ENCODE measurements at regions not wholly inside any gene's neighbourhood (a gene's known extent, or its start where the extent isn't known, plus 50 kb on each side); places are given as distances from the start of the nearest gene placed in this dataset.

DNA sequence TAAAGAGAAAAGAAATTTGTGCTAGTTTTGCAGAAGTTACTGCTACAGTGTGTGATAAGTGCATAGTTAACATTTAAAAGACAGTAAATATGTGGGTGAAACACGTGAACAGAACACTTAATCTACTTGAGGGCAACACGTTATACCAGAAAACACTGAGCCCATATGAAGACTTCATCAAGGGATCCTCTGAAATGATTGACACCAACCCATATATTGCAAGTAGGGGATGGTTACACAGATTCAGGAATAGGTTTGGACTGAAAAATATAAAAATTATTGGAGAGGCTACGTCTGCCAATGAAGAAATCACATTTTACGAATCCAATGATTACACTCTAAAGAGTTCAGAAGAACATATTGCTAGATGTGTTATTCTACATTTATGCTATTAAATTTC, 185.6 kb downstream of the GPX5 start:
- TF ChIP-seq CTCF (conservative IDR thresholded peaks at IDR 0.05; ENCODE audit: low read depth, low read length) (no peak), EZH2phosphoT487 (IDR thresholded peaks at IDR 0.05; ENCODE audit: borderline replicate concordance, low read length) (no peak)

Data from PC-3 (cell line).